ENCODE measurements at regions not wholly inside any gene's neighbourhood (a gene's known extent, or its start where the extent isn't known, plus 50 kb on each side); places are given as distances from the start of the nearest gene placed in this dataset.

GRCh38 chr6:121499666-121500065, 64.2 kb downstream of the GJA1 start:
- no peak for DNase-seq

GRCh38 chr6:121503589-121503991, 68.1 kb downstream of the GJA1 start:
- no peak for DNase-seq

- peak; percentile 55 for DNase-seq
Observed at GRCh38 chr6:121504227-121504626, 68.8 kb downstream of the GJA1 start.

- no peak for DNase-seq
Observed at GRCh38 chr6:121505284-121505683, 69.8 kb downstream of the GJA1 start.

GRCh38 chr6:121506761-121507754, 71.6 kb downstream of the GJA1 start:
- DNase-seq: peak; percentile 27

GRCh38 chr6:121510568-121511177, 75.2 kb downstream of the GJA1 start:
- no peak for DNase-seq

GRCh38 chr6:121515630-121516265, 80.3 kb downstream of the GJA1 start:
- no peak for DNase-seq

- no peak for DNase-seq
Observed at GRCh38 chr6:121516331-121516730, 80.9 kb downstream of the GJA1 start.

GRCh38 chr6:121520337-121521163, 85.1 kb downstream of the GJA1 start:
- DNase-seq: no peak

- DNase-seq: no peak
Observed at GRCh38 chr6:121521164-121521555, 85.7 kb downstream of the GJA1 start.

GRCh38 chr6:121522265-121522664, 86.8 kb downstream of the GJA1 start:
- DNase-seq: no peak

GRCh38 chr6:121522771-121523386, 87.4 kb downstream of the GJA1 start:
- no peak for DNase-seq

- no peak for DNase-seq
Observed at GRCh38 chr6:121523628-121524027, 88.2 kb downstream of the GJA1 start.

- no peak for DNase-seq
Observed at GRCh38 chr6:121526282-121526681, 90.8 kb downstream of the GJA1 start.

GRCh38 chr6:121531658-121532169, 96.3 kb downstream of the GJA1 start:
- no peak for DNase-seq

GRCh38 chr6:121533321-121533841, 97.9 kb downstream of the GJA1 start:
- DNase-seq: no peak

- no peak for DNase-seq
Observed at GRCh38 chr6:121535777-121536176, 100.3 kb downstream of the GJA1 start.

GRCh38 chr6:121536345-121536744, 100.9 kb downstream of the GJA1 start:
- DNase-seq: no peak

- no peak for DNase-seq
Observed at GRCh38 chr6:121539439-121539838, 104.0 kb downstream of the GJA1 start.

GRCh38 chr6:121540210-121540609, 104.8 kb downstream of the GJA1 start:
- DNase-seq: no peak

GRCh38 chr6:121544691-121545090, 109.2 kb downstream of the GJA1 start:
- no peak for DNase-seq

- DNase-seq: peak; percentile 14
Observed at GRCh38 chr6:121548131-121548530, 112.7 kb downstream of the GJA1 start.

All from OCI-M1 (cell line).